ENCODE measurements at regions not wholly inside any gene's neighbourhood (a gene's known extent, or its start where the extent isn't known, plus 50 kb on each side); places are given as distances from the start of the nearest gene placed in this dataset.

DNA sequence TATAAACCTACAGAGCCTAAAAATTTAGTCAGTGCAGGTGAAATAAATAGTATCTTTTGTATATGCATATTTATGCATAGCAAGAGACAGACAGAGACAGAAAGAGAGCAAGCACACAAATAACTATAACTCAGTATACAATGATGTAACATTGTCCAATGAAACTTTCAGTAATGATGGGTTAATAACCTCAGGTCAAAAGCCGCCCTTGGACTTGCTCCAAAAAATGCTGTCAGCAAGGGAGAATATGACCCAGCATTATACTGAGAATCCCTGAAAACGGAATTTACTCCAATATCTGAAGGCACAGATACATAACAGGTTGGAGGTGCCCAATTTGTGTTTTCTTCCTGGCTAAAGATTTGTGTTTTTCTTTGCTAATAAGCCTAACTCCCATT, 590.6 kb upstream of the NOX3 start:
- TF ChIP-seq, protein P1, sequence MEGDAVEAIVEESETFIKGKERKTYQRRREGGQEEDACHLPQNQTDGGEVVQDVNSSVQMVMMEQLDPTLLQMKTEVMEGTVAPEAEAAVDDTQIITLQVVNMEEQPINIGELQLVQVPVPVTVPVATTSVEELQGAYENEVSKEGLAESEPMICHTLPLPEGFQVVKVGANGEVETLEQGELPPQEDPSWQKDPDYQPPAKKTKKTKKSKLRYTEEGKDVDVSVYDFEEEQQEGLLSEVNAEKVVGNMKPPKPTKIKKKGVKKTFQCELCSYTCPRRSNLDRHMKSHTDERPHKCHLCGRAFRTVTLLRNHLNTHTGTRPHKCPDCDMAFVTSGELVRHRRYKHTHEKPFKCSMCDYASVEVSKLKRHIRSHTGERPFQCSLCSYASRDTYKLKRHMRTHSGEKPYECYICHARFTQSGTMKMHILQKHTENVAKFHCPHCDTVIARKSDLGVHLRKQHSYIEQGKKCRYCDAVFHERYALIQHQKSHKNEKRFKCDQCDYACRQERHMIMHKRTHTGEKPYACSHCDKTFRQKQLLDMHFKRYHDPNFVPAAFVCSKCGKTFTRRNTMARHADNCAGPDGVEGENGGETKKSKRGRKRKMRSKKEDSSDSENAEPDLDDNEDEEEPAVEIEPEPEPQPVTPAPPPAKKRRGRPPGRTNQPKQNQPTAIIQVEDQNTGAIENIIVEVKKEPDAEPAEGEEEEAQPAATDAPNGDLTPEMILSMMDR (IDR thresholded peaks at IDR 0.05): no peak
- TF ChIP-seq EP300 (IDR thresholded peaks at IDR 0.05): no peak

Data from stomach (tissue), 4 donors.